ENCODE measurements at regions not wholly inside any gene's neighbourhood (a gene's known extent, or its start where the extent isn't known, plus 50 kb on each side); places are given as distances from the start of the nearest gene placed in this dataset.
"Not testable (repeated sequence)": the region's sequence is repeated elsewhere in the genome, so short reads cannot be mapped to it uniquely, and the experiment has no call there.

- H3K4me1 ChIP-seq (ENCODE audit: insufficient read depth, low read length), result no peaks in the 10 kb centered on the region
- no peaks in the 10 kb centered on the region for H3K9me3 ChIP-seq (ENCODE audit: low read length)
- no peaks in the 10 kb centered on the region for H3K27me3 ChIP-seq (ENCODE audit: control insufficient read depth in 1 of 2, insufficient read depth in 2 of 2, low read length in 2 of 2)
- no peaks in the 10 kb centered on the region for H3K36me3 ChIP-seq (ENCODE audit: insufficient read depth, low read length)
- no peak overlapping the region for H3K9ac ChIP-seq (ENCODE audit: low read length)
- no peak overlapping the region for H3K27ac ChIP-seq (ENCODE audit: low read depth, low read length)
- no peak overlapping the region for H3K4me3 ChIP-seq (ENCODE audit: low read depth in 1 of 2, low read length in 2 of 2)
Measured at GRCh38 chr4:31737419-31737818, 1017.2 kb downstream of the PCDH7 start.

- Histone ChIP-seq H3K36me3 (ENCODE audit: insufficient read depth, low read length) (no peaks in the 10 kb centered on the region), H3K9ac (ENCODE audit: low read length) (no peak overlapping the region), H3K27ac (ENCODE audit: low read depth, low read length) (no peak overlapping the region), H3K4me3 (ENCODE audit: low read depth in 1 of 2, low read length in 2 of 2) (no peak overlapping the region), H3K4me1 (ENCODE audit: insufficient read depth, low read length) (no peaks in the 10 kb centered on the region), H3K27me3 (ENCODE audit: control insufficient read depth in 1 of 2, insufficient read depth in 2 of 2, low read length in 2 of 2) (no peaks in the 10 kb centered on the region), H3K9me3 (ENCODE audit: low read length) (no peaks in the 10 kb centered on the region)
Measured at GRCh38 chr4:31741326-31741725, 1021.2 kb downstream of the PCDH7 start.

- Histone ChIP-seq H3K4me1 (ENCODE audit: insufficient read depth, low read length) (no peaks in the 10 kb centered on the region), H3K9ac (ENCODE audit: low read length) (no peak overlapping the region), H3K9me3 (ENCODE audit: low read length) (no peaks in the 10 kb centered on the region), H3K4me3 (ENCODE audit: low read depth in 1 of 2, low read length in 2 of 2) (no peak overlapping the region), H3K36me3 (ENCODE audit: insufficient read depth, low read length) (no peaks in the 10 kb centered on the region), H3K27ac (ENCODE audit: low read depth, low read length) (no peak overlapping the region), H3K27me3 (ENCODE audit: control insufficient read depth in 1 of 2, insufficient read depth in 2 of 2, low read length in 2 of 2) (no peaks in the 10 kb centered on the region)
Measured at GRCh38 chr4:31748382-31748781, 1028.2 kb downstream of the PCDH7 start.

- H3K27me3 ChIP-seq (ENCODE audit: control insufficient read depth in 1 of 2, insufficient read depth in 2 of 2, low read length in 2 of 2); H3K27ac ChIP-seq (ENCODE audit: low read depth, low read length); H3K36me3 ChIP-seq (ENCODE audit: insufficient read depth, low read length); H3K4me1 ChIP-seq (ENCODE audit: insufficient read depth, low read length); H3K9me3 ChIP-seq (ENCODE audit: low read length); H3K9ac ChIP-seq (ENCODE audit: low read length); H3K4me3 ChIP-seq (ENCODE audit: low read depth in 1 of 2, low read length in 2 of 2): not testable (repeated sequence)
Measured at GRCh38 chr4:31750581-31750980, 1030.4 kb downstream of the PCDH7 start.

- no peaks in the 10 kb centered on the region for H3K4me1 ChIP-seq (ENCODE audit: insufficient read depth, low read length)
- no peaks in the 10 kb centered on the region for H3K36me3 ChIP-seq (ENCODE audit: insufficient read depth, low read length)
- H3K4me3 ChIP-seq (ENCODE audit: low read depth in 1 of 2, low read length in 2 of 2), result no peak overlapping the region
- no peaks in the 10 kb centered on the region for H3K9me3 ChIP-seq (ENCODE audit: low read length)
- H3K27me3 ChIP-seq (ENCODE audit: control insufficient read depth in 1 of 2, insufficient read depth in 2 of 2, low read length in 2 of 2), result no peaks in the 10 kb centered on the region
- no peak overlapping the region for H3K9ac ChIP-seq (ENCODE audit: low read length)
- H3K27ac ChIP-seq (ENCODE audit: low read depth, low read length), result no peak overlapping the region
Measured at GRCh38 chr4:31755751-31756150, 1035.6 kb downstream of the PCDH7 start.

- no peak overlapping the region for H3K4me3 ChIP-seq (ENCODE audit: low read depth in 1 of 2, low read length in 2 of 2)
- no peaks in the 10 kb centered on the region for H3K27me3 ChIP-seq (ENCODE audit: control insufficient read depth in 1 of 2, insufficient read depth in 2 of 2, low read length in 2 of 2)
- H3K9me3 ChIP-seq (ENCODE audit: low read length), result no peaks in the 10 kb centered on the region
- no peak overlapping the region for H3K27ac ChIP-seq (ENCODE audit: low read depth, low read length)
- no peaks in the 10 kb centered on the region for H3K4me1 ChIP-seq (ENCODE audit: insufficient read depth, low read length)
- H3K9ac ChIP-seq (ENCODE audit: low read length), result no peak overlapping the region
- H3K36me3 ChIP-seq (ENCODE audit: insufficient read depth, low read length), result no peaks in the 10 kb centered on the region
Measured at GRCh38 chr4:31768756-31769155, 1048.6 kb downstream of the PCDH7 start.

- no peaks in the 10 kb centered on the region for H3K27me3 ChIP-seq (ENCODE audit: control insufficient read depth in 1 of 2, insufficient read depth in 2 of 2, low read length in 2 of 2)
- H3K4me1 ChIP-seq (ENCODE audit: insufficient read depth, low read length), result no peaks in the 10 kb centered on the region
- no peak overlapping the region for H3K4me3 ChIP-seq (ENCODE audit: low read depth in 1 of 2, low read length in 2 of 2)
- no peaks in the 10 kb centered on the region for H3K9me3 ChIP-seq (ENCODE audit: low read length)
- no peaks in the 10 kb centered on the region for H3K36me3 ChIP-seq (ENCODE audit: insufficient read depth, low read length)
- H3K9ac ChIP-seq (ENCODE audit: low read length), result no peak overlapping the region
- no peak overlapping the region for H3K27ac ChIP-seq (ENCODE audit: low read depth, low read length)
Measured at GRCh38 chr4:31783311-31783710, 1063.1 kb downstream of the PCDH7 start.

- no peak overlapping the region for H3K27ac ChIP-seq (ENCODE audit: low read depth, low read length)
- H3K27me3 ChIP-seq (ENCODE audit: control insufficient read depth in 1 of 2, insufficient read depth in 2 of 2, low read length in 2 of 2), result no peaks in the 10 kb centered on the region
- H3K4me3 ChIP-seq (ENCODE audit: low read depth in 1 of 2, low read length in 2 of 2), result no peak overlapping the region
- no peak overlapping the region for H3K9ac ChIP-seq (ENCODE audit: low read length)
- no peaks in the 10 kb centered on the region for H3K36me3 ChIP-seq (ENCODE audit: insufficient read depth, low read length)
- H3K4me1 ChIP-seq (ENCODE audit: insufficient read depth, low read length), result no peaks in the 10 kb centered on the region
- H3K9me3 ChIP-seq (ENCODE audit: low read length), result no peaks in the 10 kb centered on the region
Measured at GRCh38 chr4:31784558-31784957, 1064.4 kb downstream of the PCDH7 start.

- H3K9ac ChIP-seq (ENCODE audit: low read length), result no peak overlapping the region
- no peaks in the 10 kb centered on the region for H3K27me3 ChIP-seq (ENCODE audit: control insufficient read depth in 1 of 2, insufficient read depth in 2 of 2, low read length in 2 of 2)
- no peaks in the 10 kb centered on the region for H3K4me1 ChIP-seq (ENCODE audit: insufficient read depth, low read length)
- H3K36me3 ChIP-seq (ENCODE audit: insufficient read depth, low read length), result no peaks in the 10 kb centered on the region
- no peak overlapping the region for H3K27ac ChIP-seq (ENCODE audit: low read depth, low read length)
- H3K9me3 ChIP-seq (ENCODE audit: low read length), result no peaks in the 10 kb centered on the region
- no peak overlapping the region for H3K4me3 ChIP-seq (ENCODE audit: low read depth in 1 of 2, low read length in 2 of 2)
Measured at GRCh38 chr4:31787701-31788100, 1067.5 kb downstream of the PCDH7 start.

GRCh38 chr4:31788676-31789075, 1068.5 kb downstream of the PCDH7 start:
- no peak overlapping the region for H3K27ac ChIP-seq (ENCODE audit: low read depth, low read length)
- no peaks in the 10 kb centered on the region for H3K27me3 ChIP-seq (ENCODE audit: control insufficient read depth in 1 of 2, insufficient read depth in 2 of 2, low read length in 2 of 2)
- no peaks in the 10 kb centered on the region for H3K36me3 ChIP-seq (ENCODE audit: insufficient read depth, low read length)
- H3K9ac ChIP-seq (ENCODE audit: low read length), result no peak overlapping the region
- no peaks in the 10 kb centered on the region for H3K9me3 ChIP-seq (ENCODE audit: low read length)
- no peak overlapping the region for H3K4me3 ChIP-seq (ENCODE audit: low read depth in 1 of 2, low read length in 2 of 2)
- H3K4me1 ChIP-seq (ENCODE audit: insufficient read depth, low read length), result no peaks in the 10 kb centered on the region

GRCh38 chr4:31791666-31792065, 1071.5 kb downstream of the PCDH7 start:
- H3K4me1 ChIP-seq (ENCODE audit: insufficient read depth, low read length), result no peaks in the 10 kb centered on the region
- H3K27me3 ChIP-seq (ENCODE audit: control insufficient read depth in 1 of 2, insufficient read depth in 2 of 2, low read length in 2 of 2), result no peaks in the 10 kb centered on the region
- H3K9me3 ChIP-seq (ENCODE audit: low read length), result no peaks in the 10 kb centered on the region
- H3K4me3 ChIP-seq (ENCODE audit: low read depth in 1 of 2, low read length in 2 of 2), result no peak overlapping the region
- H3K36me3 ChIP-seq (ENCODE audit: insufficient read depth, low read length), result no peaks in the 10 kb centered on the region
- H3K9ac ChIP-seq (ENCODE audit: low read length), result no peak overlapping the region
- no peak overlapping the region for H3K27ac ChIP-seq (ENCODE audit: low read depth, low read length)

- Histone ChIP-seq H3K27me3 (ENCODE audit: control insufficient read depth in 1 of 2, insufficient read depth in 2 of 2, low read length in 2 of 2) (no peaks in the 10 kb centered on the region), H3K9me3 (ENCODE audit: low read length) (no peaks in the 10 kb centered on the region), H3K36me3 (ENCODE audit: insufficient read depth, low read length) (no peaks in the 10 kb centered on the region), H3K9ac (ENCODE audit: low read length) (no peak overlapping the region), H3K4me3 (ENCODE audit: low read depth in 1 of 2, low read length in 2 of 2) (no peak overlapping the region), H3K4me1 (ENCODE audit: insufficient read depth, low read length) (no peaks in the 10 kb centered on the region), H3K27ac (ENCODE audit: low read depth, low read length) (no peak overlapping the region)
Measured at GRCh38 chr4:31793907-31794306, 1073.7 kb downstream of the PCDH7 start.
